ENCODE measurements at regions not wholly inside any gene's neighbourhood (a gene's known extent, or its start where the extent isn't known, plus 50 kb on each side); places are given as distances from the start of the nearest gene placed in this dataset.

- TF ChIP-seq POLR2AphosphoS5 (IDR thresholded peaks at IDR 0.05) (no peak), CTCF (IDR thresholded peaks at IDR 0.05) (no peak), POLR2A (IDR thresholded peaks at IDR 0.05) (no peak)
Measured at GRCh38 chr3:5545719-5546118, 358.2 kb downstream of the EDEM1 start.
